Fibroblast of lung (primary cell): ENCODE measurements at regions not wholly inside any gene's neighbourhood (a gene's known extent, or its start where the extent isn't known, plus 50 kb on each side); places are given as distances from the start of the nearest gene placed in this dataset.

Experiments
- DNase-seq, 2 donors: peaks; one replicate each; pipeline versions ENCODE4 v3.0.0 to v3.0.0-alpha.2; 2010; ENCODE audit warnings: low read depth in 2 of 2
- H2AFZ ChIP-seq: 2 replicates; pipeline ENCODE4 v1.5.1; 2012; ENCODE audit warnings: low read length, control low read depth, inconsistent platforms
- H3K27ac ChIP-seq: 2 replicates; pipeline ENCODE4 v1.5.1; 2011; ENCODE audit warnings: low read length, control low read depth; ENCODE audit not compliant: insufficient read depth
- H3K27me3 ChIP-seq: 2 replicates; pipeline ENCODE4 v1.5.1; 2011; ENCODE audit warnings: mild to moderate bottlenecking, low read length; ENCODE audit not compliant: control insufficient read depth, insufficient read depth
- H3K36me3 ChIP-seq: 2 replicates; pipeline ENCODE4 v1.5.1; 2011; ENCODE audit warnings: low read length; ENCODE audit not compliant: control insufficient read depth, insufficient read depth
- H3K4me1 ChIP-seq: 2 replicates; pipeline ENCODE4 v1.5.1; 2011; ENCODE audit warnings: low read length; ENCODE audit not compliant: control insufficient read depth, insufficient read depth; ENCODE audit errors: extremely low read depth
- H3K4me2 ChIP-seq: 2 replicates; pipeline ENCODE4 v1.5.1; 2011; ENCODE audit warnings: low read length, control low read depth; ENCODE audit not compliant: insufficient read depth; ENCODE audit errors: extremely low read depth
- H3K4me3 ChIP-seq, 4 experiments: fragments of 200-600 bp in 1 of 4; sonication (generic) in 1 of 4; replicated peaks in 1 of 4; 2 replicates each; pipeline ENCODE4 v1.5.1; 2011 to 2016; ENCODE audit warnings: low read length in 4 of 4, low read depth in 3 of 4, mild to moderate bottlenecking in 3 of 4, control low read depth in 2 of 4, inconsistent platforms in 1 of 4, mixed read lengths in 1 of 4; ENCODE audit not compliant: insufficient read depth in 1 of 4; ENCODE audit errors: control extremely low read depth in 1 of 4
- H3K79me2 ChIP-seq: 2 replicates; pipeline ENCODE4 v1.5.1; 2012; ENCODE audit warnings: mild to moderate bottlenecking, low read length, inconsistent platforms; ENCODE audit not compliant: control insufficient read depth, insufficient read depth
- H3K9ac ChIP-seq: 2 replicates; pipeline ENCODE4 v1.5.1; 2011; ENCODE audit warnings: mild to moderate bottlenecking, low read length, control low read depth; ENCODE audit not compliant: insufficient read depth
- H3K9me3 ChIP-seq: 2 replicates; pipeline ENCODE4 v1.5.1; 2012; ENCODE audit warnings: low read depth, low read length; ENCODE audit not compliant: control insufficient read depth, insufficient read depth
- H4K20me1 ChIP-seq: 2 replicates; pipeline ENCODE4 v1.5.1; 2011; ENCODE audit warnings: low read length; ENCODE audit not compliant: control insufficient read depth, insufficient read depth; ENCODE audit errors: extremely low read depth
- EZH2 ChIP-seq: IDR thresholded peaks from 2 replicates; pipeline ENCODE4 v1.5.1; 2012; ENCODE audit warnings: low read length, control low read depth, mild to moderate bottlenecking; ENCODE audit errors: missing control alignments
- TF ChIP-seq, protein P1 (sequence below), 2 donors: IDR thresholded peaks in 1 of 2; conservative IDR thresholded peaks in 1 of 2; 1 replicate in 1 of 2; 2 replicates in 1 of 2; pipeline ENCODE4 v1.5.1; 2011 to 2012; ENCODE audit warnings: low read length in 2 of 2, control low read depth in 1 of 2, inconsistent platforms in 1 of 2, low read depth in 1 of 2, mild to moderate bottlenecking in 1 of 2

- Histone ChIP-seq H2AFZ (no peak overlapping the region), H3K9me3 (no peaks in the 10 kb centered on the region), H3K4me3 (no peak overlapping the region), H3K27ac (no peak overlapping the region), H4K20me1 (no peaks in the 10 kb centered on the region), H3K27me3 (no peaks in the 10 kb centered on the region), H3K79me2 (no peaks in the 10 kb centered on the region), H3K9ac (no peak overlapping the region), H3K4me2 (no peak overlapping the region), H3K4me1 (no peaks in the 10 kb centered on the region), H3K36me3 (no peaks in the 10 kb centered on the region)
- DNase-seq: no peak
- TF ChIP-seq EZH2: no peak
- TF ChIP-seq, protein P1, sequence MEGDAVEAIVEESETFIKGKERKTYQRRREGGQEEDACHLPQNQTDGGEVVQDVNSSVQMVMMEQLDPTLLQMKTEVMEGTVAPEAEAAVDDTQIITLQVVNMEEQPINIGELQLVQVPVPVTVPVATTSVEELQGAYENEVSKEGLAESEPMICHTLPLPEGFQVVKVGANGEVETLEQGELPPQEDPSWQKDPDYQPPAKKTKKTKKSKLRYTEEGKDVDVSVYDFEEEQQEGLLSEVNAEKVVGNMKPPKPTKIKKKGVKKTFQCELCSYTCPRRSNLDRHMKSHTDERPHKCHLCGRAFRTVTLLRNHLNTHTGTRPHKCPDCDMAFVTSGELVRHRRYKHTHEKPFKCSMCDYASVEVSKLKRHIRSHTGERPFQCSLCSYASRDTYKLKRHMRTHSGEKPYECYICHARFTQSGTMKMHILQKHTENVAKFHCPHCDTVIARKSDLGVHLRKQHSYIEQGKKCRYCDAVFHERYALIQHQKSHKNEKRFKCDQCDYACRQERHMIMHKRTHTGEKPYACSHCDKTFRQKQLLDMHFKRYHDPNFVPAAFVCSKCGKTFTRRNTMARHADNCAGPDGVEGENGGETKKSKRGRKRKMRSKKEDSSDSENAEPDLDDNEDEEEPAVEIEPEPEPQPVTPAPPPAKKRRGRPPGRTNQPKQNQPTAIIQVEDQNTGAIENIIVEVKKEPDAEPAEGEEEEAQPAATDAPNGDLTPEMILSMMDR (conservative IDR thresholded peaks at IDR 0.05 in 1 of 2, IDR thresholded peaks at IDR 0.05 in 1 of 2; ENCODE audit: low read depth in 1 of 2, low read length in 2 of 2): no peak
Observed at GRCh38 chr4:58070726-58071125, 960.5 kb upstream of the IGFBP7 start.

GRCh38 chr4:58064653-58065052 is 954.5 kb upstream of the IGFBP7 start:
- H3K36me3 ChIP-seq: no peaks in the 10 kb centered on the region
- no peaks in the 10 kb centered on the region for H3K4me1 ChIP-seq
- H3K27me3 ChIP-seq: no peaks in the 10 kb centered on the region
- no peak overlapping the region for H2AFZ ChIP-seq
- no peak for DNase-seq
- no peak overlapping the region for H3K9ac ChIP-seq
- no peak overlapping the region for H3K27ac ChIP-seq
- no peaks in the 10 kb centered on the region for H3K9me3 ChIP-seq
- no peak overlapping the region for H3K4me3 ChIP-seq
- TF ChIP-seq, protein P1 (conservative IDR thresholded peaks at IDR 0.05 in 1 of 2, IDR thresholded peaks at IDR 0.05 in 1 of 2; ENCODE audit: low read depth in 1 of 2, low read length in 2 of 2): no peak
- no peak for TF ChIP-seq EZH2
- H3K79me2 ChIP-seq: no peaks in the 10 kb centered on the region
- no peak overlapping the region for H3K4me2 ChIP-seq
- no peaks in the 10 kb centered on the region for H4K20me1 ChIP-seq

DNA sequence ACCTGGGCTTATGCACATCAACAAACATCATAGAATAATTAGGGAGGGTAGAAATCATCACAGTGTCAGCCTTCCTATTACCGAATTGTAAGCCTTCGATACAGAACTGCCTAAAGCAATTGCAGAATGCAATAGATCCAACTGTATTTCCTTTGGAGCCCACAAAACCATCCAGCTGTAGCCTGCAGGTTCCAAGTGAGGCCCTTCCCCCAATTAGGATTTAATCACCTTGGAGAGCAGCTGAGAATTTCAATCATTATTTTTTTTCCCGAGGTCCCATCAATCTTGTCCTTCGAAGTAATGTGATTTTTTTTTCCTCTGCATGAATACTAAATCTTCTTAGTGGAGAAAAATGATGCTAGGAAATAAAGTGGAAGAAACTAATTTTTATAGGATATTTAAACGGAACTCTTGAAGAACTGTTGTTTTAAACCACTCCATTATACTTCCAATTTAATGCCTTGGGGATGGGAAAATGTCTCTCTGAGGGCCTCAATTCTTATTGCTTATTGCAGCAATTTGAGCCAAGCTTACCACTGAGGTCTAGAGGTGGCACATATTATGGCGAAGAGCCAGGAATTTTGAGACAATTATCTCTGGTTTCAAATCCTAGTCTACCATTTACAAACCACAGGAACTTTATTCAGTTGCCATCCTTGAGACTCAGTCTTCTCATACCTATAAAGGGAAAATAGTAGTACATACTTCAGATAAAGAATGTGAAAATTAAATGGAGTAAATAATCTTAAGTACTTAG is 953.4 kb upstream of the IGFBP7 start:
- H3K9me3 ChIP-seq: no peaks in the 10 kb centered on the region
- no peak for DNase-seq
- no peaks in the 10 kb centered on the region for H3K27me3 ChIP-seq
- no peak overlapping the region for H3K27ac ChIP-seq
- no peaks in the 10 kb centered on the region for H3K36me3 ChIP-seq
- no peak for TF ChIP-seq EZH2
- TF ChIP-seq, protein P1 (conservative IDR thresholded peaks at IDR 0.05 in 1 of 2, IDR thresholded peaks at IDR 0.05 in 1 of 2; ENCODE audit: low read depth in 1 of 2, low read length in 2 of 2): no peak
- H3K4me1 ChIP-seq: no peaks in the 10 kb centered on the region
- H3K9ac ChIP-seq: no peak overlapping the region
- H4K20me1 ChIP-seq: no peaks in the 10 kb centered on the region
- H3K79me2 ChIP-seq: no peaks in the 10 kb centered on the region
- H3K4me3 ChIP-seq: no peak overlapping the region
- no peak overlapping the region for H3K4me2 ChIP-seq
- H2AFZ ChIP-seq: no peak overlapping the region
